ENCODE measurements at regions not wholly inside any gene's neighbourhood (a gene's known extent, or its start where the extent isn't known, plus 50 kb on each side); places are given as distances from the start of the nearest gene placed in this dataset.

DNA sequence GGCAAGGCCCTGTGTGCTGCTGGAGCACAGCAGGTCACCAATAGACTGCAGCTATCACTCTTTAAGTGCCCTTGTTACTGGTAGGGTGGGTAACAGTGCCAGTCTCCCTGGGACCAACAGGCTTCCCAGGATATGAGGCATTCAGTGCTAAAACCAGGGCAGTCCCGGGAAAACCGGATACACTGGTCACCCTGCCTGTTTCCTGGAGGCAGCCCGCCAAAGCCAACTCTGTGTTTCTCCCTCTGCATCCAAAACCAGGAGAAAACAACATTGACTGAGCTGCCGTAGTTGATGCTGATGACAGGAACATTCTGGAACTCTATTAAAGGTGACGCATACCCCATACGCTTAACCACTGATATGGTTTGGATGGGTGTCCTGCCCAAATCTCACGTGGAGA, 149.1 kb downstream of the SHANK2 start:
- H3K27ac ChIP-seq = no peak overlapping the region
- no peak overlapping the region for H3K4me3 ChIP-seq
- H3K4me1 ChIP-seq (ENCODE audit: control insufficient read depth in 1 of 2, low read depth in 2 of 2) = no peaks in the 10 kb centered on the region
- ATAC-seq (ENCODE audit: insufficient number of reproducible peaks, low FRiP score, low read depth) = no peak
- no peaks in the 10 kb centered on the region for H3K36me3 ChIP-seq
- H3K27me3 ChIP-seq (replicated peaks; ENCODE audit: insufficient read depth) = no peaks in the 10 kb centered on the region
- TF ChIP-seq, protein P1, sequence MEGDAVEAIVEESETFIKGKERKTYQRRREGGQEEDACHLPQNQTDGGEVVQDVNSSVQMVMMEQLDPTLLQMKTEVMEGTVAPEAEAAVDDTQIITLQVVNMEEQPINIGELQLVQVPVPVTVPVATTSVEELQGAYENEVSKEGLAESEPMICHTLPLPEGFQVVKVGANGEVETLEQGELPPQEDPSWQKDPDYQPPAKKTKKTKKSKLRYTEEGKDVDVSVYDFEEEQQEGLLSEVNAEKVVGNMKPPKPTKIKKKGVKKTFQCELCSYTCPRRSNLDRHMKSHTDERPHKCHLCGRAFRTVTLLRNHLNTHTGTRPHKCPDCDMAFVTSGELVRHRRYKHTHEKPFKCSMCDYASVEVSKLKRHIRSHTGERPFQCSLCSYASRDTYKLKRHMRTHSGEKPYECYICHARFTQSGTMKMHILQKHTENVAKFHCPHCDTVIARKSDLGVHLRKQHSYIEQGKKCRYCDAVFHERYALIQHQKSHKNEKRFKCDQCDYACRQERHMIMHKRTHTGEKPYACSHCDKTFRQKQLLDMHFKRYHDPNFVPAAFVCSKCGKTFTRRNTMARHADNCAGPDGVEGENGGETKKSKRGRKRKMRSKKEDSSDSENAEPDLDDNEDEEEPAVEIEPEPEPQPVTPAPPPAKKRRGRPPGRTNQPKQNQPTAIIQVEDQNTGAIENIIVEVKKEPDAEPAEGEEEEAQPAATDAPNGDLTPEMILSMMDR (IDR thresholded peaks at IDR 0.05) = no peak
- H3K9me3 ChIP-seq = no peaks in the 10 kb centered on the region
- no peak for DNase-seq (ENCODE audit: low spot score)

DNA sequence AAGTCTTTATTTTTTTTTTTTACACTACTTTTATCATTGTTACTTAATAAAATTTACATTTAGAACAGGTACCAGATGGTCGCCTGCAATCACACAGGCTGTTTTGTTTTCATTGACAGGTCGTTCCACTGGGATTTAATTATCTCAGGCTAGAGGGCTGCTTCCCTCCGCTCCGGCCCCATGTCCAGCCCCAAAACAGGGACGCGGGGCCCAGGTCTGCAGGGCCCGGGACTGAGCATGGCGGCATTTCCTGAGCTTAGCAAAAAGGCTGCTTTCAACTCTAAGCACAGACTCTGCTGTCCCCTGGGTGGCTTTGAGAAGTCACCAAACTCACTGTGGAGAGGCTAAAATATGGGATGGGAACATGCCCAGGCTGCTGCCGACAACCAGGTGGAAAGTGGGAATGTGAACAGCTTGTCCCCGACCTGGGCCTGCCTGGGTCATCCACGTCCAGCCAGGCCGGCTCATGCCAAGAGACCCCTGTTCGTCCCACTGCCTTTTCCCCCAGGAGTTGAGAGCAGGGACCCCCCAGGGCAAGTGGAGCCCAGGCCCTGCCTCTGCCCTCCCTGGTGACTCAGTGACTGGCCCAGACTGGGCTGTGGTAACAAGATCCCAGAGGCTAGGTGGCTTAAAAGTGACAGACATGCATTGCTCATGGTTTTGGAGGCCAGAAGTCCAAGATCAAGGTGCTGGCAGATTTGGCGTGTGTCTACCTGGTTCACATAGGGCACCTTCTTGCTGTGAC, 150.0 kb downstream of the SHANK2 start:
- H3K9me3 ChIP-seq = no peaks in the 10 kb centered on the region
- H3K27ac ChIP-seq = no peak overlapping the region
- H3K27me3 ChIP-seq (replicated peaks; ENCODE audit: insufficient read depth) = no peaks in the 10 kb centered on the region
- TF ChIP-seq, protein P1 (IDR thresholded peaks at IDR 0.05) = no peak
- ATAC-seq (ENCODE audit: insufficient number of reproducible peaks, low FRiP score, low read depth) (no peak), DNase-seq (ENCODE audit: low spot score) (no peak)
- H3K4me1 ChIP-seq (ENCODE audit: control insufficient read depth in 1 of 2, low read depth in 2 of 2) = no peaks in the 10 kb centered on the region
- H3K36me3 ChIP-seq = no peaks in the 10 kb centered on the region
- H3K4me3 ChIP-seq = no peak overlapping the region

DNA sequence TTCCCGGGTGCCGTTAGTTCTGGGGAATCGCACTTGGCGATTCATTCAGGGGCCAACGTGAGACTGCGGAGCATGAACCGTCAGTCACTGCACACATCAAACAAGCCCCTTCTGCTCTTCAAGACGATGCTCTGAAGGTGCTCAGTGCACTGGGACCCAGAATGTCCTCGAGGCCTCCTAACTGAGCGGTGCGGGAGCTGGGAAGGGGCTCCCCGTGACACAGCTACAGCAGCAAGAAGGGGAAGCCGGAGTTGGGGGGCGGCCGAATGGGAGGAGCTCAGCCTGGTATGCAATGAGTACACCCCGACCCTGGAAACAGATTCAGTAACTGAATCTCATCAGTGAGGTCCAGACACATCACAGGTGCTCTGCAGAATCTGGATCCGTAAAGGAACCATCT, 150.8 kb downstream of the SHANK2 start:
- Histone ChIP-seq H3K27ac (no peak overlapping the region), H3K9me3 (no peaks in the 10 kb centered on the region), H3K36me3 (no peaks in the 10 kb centered on the region), H3K4me1 (ENCODE audit: control insufficient read depth in 1 of 2, low read depth in 2 of 2) (no peaks in the 10 kb centered on the region), H3K4me3 (no peak overlapping the region), H3K27me3 (replicated peaks; ENCODE audit: insufficient read depth) (no peaks in the 10 kb centered on the region)
- TF ChIP-seq, protein P1 (IDR thresholded peaks at IDR 0.05) = no peak
- ATAC-seq (ENCODE audit: insufficient number of reproducible peaks, low FRiP score, low read depth) (no peak), DNase-seq (ENCODE audit: low spot score) (no peak)

DNA sequence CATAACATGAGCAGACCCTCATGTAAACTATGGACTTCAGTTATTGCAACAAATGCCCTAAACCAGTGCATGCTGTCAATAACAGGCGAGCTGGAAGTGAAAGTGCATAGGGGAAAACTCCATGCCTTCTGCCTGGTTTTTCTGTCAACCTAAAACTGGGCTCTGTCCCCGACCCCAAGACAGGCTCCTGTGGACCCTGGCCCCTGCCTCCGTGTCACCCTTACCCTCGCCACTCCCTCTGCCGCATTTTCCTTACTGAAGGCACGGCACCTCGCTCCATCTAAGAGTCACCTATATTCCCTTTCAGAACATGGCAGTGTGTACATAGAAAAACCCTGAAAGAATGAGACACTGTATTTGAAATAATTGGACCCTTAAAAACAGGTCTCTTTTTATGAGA, 151.3 kb downstream of the SHANK2 start:
- Histone ChIP-seq H3K36me3 (no peaks in the 10 kb centered on the region), H3K9me3 (no peaks in the 10 kb centered on the region), H3K27me3 (replicated peaks; ENCODE audit: insufficient read depth) (no peaks in the 10 kb centered on the region), H3K4me3 (no peak overlapping the region), H3K27ac (no peak overlapping the region), H3K4me1 (ENCODE audit: control insufficient read depth in 1 of 2, low read depth in 2 of 2) (no peaks in the 10 kb centered on the region)
- TF ChIP-seq, protein P1 (IDR thresholded peaks at IDR 0.05) = no peak
- no peak for DNase-seq (ENCODE audit: low spot score)
- no peak for ATAC-seq (ENCODE audit: insufficient number of reproducible peaks, low FRiP score, low read depth)

DNA sequence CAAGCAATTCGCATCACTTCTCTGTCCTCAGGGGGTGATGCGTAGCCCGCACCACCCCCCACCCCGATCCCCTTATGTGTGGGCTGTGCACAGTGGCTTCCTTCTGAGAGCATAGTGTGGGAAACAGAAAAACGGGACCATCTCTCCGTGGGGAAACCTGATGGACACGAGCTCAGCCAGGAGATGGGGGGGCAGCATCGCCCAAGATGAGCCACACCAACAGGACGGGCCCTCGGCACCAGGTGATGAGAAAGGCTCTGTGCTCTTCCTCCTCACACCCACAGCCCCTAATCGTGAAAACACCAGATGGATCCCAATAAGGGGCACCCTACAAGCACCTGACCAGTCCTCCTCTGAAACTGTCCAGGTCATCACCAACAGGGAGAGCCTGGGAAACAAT, 153.6 kb downstream of the SHANK2 start:
- ATAC-seq (ENCODE audit: insufficient number of reproducible peaks, low FRiP score, low read depth) (no peak), DNase-seq (ENCODE audit: low spot score) (no peak)
- Histone ChIP-seq H3K4me3 (no peak overlapping the region), H3K36me3 (no peaks in the 10 kb centered on the region), H3K27ac (no peak overlapping the region), H3K9me3 (no peaks in the 10 kb centered on the region), H3K27me3 (replicated peaks; ENCODE audit: insufficient read depth) (no peaks in the 10 kb centered on the region), H3K4me1 (ENCODE audit: control insufficient read depth in 1 of 2, low read depth in 2 of 2) (no peaks in the 10 kb centered on the region)
- TF ChIP-seq, protein P1 (IDR thresholded peaks at IDR 0.05) = no peak
